ENCODE measurements at regions not wholly inside any gene's neighbourhood (a gene's known extent, or its start where the extent isn't known, plus 50 kb on each side); places are given as distances from the start of the nearest gene placed in this dataset.

DNA sequence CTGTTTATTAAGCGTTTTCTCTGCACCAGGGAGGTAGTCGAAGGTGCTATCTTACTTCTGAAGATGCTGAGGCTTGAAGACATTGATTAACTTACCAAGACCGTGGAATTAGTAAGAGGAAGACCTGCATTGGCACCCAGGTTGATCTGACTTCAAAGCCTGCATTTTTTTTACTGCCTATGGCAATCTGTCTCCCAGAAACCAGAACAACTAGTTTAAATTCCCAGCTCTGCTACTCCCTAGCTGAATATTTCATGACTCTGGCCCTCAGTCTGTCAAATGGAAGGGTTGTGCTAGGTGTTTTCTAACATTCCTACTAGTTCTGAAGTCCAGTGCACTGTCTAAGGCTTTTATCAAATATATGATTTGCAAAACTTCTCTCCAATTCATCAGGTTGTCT, 52.0 kb upstream of the GRAMD1B start:
- no peak for DNase-seq (ENCODE audit: low read depth)

DNA sequence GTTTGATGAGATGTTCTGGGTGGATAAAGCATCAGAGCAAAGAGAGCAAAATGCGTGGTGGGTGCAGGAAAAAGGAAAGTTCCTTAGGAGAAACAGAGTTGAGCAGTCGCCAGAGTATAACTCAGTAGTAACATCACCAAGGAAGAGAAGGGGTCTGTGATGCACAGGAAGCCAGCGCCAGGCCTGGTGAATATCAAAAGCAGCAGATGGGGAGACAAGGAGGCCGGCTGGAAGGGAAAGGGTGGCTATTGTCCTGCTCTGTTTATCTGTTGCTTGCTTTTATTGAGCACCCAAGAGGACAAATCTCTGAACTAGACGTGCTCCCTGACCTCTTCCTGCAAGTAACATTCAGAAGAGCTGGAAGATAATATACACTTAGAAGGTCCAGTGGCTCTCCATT, 52.7 kb upstream of the GRAMD1B start:
- no peak for DNase-seq (ENCODE audit: low read depth)

DNA sequence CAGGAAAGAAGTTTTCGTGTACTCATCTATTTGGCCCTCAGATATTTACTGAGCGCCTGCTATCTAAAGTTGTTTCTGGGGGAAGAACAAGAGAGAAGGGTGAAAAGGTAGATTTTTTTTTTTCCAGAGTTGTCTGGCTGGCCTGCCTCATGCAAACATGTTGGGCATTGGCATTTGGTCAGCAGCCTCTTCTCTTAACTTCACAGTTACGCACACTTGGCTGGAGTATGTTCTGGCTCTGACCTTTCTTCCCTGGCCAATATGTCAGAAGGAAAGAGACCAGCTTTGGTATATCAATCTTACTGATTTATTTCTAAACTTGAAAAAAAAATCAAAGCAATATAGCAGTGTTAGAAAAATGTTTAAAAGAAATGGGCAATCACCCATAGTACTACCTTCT, 54.2 kb upstream of the GRAMD1B start:
- DNase-seq (ENCODE audit: low read depth) = no peak

DNA sequence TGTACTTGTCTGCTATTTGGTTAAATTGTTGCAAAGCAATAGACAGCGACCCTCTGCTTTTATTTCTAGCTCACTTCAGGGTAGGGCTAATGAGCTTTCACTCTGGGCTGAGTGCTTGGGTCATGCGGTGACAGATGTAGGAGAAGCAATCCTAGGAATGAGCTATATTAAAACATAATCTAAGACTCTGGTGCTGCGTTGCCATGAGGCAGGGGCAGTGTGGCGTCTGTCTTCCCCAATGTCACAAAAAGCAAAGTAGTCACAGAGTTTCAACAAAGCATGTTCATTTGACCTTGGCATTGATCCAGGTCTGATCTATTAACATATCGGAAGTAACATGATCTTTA, 55.5 kb upstream of the GRAMD1B start:
- no peak for DNase-seq (ENCODE audit: low read depth)

DNA sequence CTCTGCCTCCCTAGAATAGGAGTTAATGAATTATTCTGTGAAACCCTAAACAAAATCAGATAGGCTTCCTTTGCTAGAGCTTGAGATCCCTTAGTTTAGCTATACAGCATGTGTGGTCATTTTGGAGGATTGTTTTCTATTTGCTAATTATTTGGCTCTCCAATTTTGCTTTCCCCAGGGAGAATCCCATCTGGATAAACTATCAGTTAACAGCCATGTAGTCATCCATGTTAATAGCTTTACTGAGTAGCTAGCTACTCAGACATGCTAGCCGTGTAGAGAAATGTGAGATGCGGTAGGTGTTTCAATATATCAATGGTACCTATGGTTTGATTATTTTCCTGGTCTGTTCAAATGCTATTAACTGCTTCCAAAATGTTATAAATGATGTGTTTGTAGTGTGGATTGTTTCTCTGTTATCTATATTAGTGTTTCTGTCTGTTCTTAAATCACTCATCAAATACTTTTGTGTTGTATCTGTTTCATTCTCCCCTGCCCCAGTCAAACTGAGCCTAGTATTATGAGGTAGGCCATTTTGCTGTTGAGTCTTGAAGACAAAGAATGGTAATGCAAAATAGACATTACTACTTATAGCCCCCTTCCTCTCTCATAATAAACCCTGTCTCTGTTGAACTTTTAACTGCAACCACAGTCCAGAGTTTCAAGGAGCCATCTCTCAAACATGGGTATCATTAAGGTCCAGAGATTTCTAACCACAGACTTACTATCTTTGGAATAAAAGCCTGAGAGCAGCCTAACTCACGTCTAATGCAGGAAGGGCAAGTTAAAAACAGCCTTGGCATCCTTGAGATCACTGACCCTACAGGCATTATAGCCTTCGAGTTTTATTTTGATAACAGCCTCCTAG, 56.1 kb upstream of the GRAMD1B start:
- DNase-seq (ENCODE audit: low read depth) = no peak

DNA sequence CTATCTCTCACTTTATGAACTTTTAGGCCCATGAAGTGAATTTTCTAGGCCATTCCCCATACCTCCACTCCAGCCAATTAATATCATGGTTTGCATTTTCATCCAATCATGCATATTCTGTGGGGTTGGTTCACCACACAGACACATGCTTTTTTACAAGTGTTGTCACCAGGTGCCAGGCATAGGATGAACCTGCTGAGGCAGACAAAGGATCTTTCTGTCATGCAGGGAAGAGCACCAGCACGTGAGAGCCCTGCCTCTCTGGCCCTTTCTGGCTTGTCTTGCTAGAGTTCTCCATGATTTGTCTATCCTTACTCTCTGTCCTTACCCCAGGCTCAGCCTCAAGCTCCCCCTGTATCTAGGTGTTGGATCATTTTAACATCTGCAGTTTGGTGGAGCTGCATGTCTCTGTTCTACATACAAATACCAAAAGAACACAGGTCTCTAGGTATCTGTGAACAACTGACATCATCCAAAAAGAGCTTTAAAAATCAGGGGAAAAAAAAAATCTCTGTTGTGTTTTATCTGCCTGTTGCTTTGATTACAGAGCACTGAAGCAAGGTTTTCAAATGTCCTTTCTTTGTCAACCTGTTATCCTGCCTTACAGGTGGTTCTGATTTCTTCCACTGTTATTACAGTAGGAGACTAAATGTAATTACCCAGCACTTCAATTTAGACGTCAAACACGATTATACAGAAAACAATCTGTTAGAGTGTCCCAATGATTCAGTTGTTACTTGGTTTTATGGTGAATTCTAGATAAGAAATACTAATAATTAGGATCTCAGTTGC, 58.4 kb upstream of the GRAMD1B start:
- no peak for DNase-seq (ENCODE audit: low read depth)

DNA sequence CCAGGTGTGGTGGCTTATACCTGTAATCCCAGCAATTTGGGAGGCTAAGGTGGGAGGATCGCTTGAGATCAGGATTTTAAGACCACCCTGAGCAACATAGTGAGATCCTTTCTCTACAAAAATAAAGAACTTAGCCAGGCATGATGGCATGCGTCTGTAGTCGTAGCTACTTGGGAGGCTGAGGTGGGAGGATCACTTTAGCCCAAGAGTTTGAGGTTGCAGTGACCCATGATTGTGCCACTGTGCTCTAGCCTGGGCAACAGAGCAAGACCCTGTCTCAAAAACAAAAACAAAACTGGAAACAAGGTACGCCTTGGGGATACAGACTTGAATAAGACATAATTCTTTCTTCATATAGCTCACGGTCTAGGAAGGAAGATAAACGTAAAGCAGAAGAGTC, 63.1 kb upstream of the GRAMD1B start:
- DNase-seq (ENCODE audit: low read depth) = no peak

DNA sequence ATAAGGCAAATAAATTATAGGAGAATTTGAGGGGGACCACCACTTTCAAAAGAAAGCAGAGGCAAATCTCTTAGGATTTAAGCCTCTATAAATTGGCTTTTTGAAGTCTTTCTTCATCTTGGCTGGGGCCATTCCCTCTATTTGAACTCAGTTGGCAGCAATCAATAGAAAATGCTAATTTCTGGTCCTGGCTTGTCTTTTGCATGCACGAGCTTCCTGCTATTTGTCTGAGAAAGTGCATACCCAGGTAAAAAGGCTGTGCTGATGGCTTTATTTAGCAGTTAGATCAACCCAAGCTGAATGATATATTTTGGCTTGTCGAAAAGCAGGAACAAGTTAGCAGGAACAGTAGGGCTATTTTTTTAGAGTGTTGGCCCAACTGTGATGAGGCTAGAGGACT, 64.1 kb upstream of the GRAMD1B start:
- no peak for DNase-seq (ENCODE audit: low read depth)

DNA sequence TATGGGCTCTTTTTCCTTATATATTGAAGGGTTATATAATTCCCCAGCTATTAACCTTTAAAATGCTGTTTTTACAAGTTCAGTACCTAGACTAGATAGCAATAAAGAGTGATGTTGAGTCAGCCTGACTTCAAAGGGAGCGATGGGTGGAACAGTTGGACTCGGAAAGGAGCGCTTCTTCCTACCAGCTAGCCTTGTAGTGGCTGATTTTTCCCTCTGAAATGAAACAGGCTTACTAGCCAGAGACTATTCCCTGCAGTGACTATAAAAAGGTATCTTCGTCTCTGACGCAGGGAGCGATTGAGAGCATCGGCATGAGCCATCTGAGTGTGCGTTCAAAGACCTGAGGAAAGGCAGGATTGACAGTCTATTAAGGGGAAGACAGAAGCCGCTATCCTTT, 66.0 kb upstream of the GRAMD1B start:
- DNase-seq (ENCODE audit: low read depth) = no peak

DNA sequence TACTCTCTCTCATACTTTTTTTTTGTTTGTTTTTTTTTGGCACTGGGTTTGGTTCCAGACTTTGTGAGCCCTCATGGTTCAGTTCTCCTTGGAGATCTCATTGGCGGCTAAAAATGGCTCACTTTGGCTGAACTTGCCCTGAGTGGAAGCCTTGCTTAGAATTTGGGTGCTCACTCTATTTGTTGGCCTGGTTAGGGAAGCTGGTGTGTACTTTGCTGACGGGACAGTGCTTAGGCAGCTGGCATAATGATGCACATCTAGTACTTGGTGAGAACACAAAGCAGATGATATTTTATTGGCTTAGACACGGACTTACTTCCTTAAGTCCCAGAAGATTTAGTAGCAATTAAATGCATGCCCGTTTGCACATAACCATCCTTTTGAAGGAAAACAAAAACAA, 66.5 kb upstream of the GRAMD1B start:
- no peak for DNase-seq (ENCODE audit: low read depth)

DNA sequence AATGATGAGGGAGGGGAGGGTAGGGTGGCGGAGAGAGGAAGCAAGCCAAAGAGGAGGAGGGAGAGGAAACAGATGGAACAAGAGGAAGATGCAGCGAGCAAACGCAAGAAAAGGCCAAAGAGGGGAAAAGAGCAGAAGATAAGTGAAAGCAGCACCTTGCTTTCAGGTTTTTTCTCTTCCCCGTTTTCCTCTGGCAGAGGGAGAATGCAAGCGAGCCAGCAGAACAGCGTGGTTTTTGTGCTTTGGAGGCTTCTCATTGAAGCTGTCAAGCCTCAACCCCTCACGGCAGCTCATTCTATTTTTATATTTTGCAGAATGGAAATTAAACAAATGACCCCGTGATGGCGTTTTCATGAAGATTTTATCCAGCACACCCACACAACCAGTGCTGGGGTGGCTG, 67.1 kb upstream of the GRAMD1B start:
- DNase-seq (ENCODE audit: low read depth) = no peak

DNA sequence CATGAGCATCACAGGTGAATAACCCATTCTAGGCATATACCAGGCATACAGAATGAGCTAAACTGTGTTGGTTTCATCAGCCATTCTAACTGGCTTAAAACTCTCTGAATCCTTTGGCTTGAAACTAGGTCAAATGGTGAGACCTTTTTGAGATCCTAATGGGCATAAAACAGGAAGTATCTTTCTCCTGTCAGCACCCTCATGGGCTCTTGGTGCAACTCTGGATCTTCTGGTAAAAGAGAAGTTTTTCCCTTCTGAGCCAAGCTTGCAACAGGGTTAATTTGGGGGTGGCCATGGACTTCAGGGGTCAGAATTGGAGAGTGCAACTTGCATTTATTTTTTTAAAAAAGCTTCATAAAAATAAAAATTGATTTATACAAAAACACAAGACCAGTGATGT, 67.9 kb upstream of the GRAMD1B start:
- no peak for DNase-seq (ENCODE audit: low read depth)

DNA sequence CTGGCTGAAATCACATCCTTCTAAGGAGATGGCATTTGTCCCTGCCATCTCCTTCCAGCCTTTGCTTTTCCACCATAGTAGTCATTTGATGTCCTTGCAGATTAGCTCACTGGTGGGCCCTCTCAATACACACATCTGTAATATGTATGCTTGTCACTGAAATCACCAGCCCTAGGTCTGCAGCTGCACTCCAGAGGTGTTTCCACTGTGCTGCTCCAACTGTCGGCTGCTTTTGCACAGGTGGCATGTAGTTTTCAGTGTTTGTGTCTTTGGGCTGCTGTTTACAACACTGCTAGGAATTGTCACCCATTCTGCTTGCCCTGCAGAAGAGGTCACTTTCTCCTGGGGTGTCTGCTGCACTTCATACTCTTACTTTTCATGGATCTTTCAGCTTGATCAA, 69.0 kb upstream of the GRAMD1B start:
- no peak for DNase-seq (ENCODE audit: low read depth)

DNA sequence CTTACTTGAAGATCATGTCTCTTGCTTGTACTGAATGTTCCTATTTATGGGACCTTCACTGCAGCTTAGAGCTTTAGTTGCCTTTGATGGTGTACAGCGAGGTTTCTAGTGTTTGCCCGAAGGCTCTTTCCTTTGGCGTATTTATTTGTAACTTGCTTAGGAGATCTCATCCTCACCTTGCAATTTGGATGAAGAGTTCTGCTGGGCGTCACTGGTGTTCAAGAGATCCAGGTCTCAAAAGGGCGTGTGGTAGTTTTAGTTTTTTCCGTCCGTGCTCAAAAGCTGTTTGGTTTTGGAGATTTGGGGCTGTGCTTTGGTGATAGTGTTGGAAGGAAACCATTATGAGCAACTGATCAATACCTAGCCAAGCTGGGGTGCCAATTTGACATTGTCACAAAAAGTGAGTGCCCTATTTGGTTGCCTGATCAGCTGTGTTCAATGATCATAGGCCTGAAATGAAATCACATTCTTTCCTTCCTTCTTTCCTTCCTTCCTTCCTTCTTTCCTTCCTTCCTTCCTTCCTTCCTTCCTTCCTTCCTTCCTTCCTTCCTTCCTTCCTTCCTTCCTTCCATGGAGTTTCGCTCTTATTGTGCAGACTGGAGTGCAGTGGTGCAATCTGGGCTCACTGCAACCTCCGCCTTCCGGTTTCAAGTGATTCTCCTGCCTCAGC, 69.7 kb upstream of the GRAMD1B start:
- DNase-seq (ENCODE audit: low read depth) = no peak

DNA sequence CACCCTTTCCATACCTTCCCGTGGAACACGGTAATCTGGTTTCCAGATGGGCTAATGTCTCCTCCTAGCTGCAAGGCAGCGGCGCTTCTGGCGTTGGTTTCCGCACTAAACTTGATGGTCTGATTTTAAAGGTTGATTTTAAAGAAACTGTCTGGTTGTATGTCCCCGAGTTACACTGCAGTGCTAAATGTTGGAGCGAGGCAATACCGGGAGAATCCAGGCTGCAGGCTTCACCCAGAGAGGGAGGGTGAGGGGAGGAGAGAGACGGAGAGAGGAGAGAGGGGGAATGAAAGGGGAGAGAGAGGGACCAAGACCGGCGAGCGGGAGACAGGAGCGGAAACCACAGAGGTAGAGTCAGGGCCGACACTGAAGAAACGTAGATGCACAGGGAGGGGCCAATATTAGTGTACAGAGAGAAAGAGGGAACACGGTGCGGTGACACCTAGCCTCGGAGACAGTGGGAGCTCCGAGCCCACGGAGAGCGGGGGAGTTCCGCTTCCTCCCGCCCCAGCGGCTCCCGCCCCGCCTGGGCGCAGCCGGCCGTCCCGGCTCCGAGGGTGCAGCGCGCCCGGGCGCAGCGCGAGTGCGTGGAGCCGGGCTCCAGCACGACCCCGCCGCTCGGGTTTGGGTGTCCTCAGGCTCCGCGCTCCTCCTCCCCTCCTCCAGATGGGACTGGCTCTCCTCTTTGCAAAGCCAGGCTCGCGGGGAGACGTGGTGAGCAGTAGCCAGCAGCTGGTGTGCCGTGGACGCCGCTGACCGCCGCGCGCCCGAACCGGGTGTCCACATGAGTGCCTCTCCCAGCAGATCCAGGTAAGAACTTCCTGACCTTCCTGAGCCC, 71.9 kb upstream of the GRAMD1B start:
- DNase-seq (ENCODE audit: low read depth) = no peak

DNA sequence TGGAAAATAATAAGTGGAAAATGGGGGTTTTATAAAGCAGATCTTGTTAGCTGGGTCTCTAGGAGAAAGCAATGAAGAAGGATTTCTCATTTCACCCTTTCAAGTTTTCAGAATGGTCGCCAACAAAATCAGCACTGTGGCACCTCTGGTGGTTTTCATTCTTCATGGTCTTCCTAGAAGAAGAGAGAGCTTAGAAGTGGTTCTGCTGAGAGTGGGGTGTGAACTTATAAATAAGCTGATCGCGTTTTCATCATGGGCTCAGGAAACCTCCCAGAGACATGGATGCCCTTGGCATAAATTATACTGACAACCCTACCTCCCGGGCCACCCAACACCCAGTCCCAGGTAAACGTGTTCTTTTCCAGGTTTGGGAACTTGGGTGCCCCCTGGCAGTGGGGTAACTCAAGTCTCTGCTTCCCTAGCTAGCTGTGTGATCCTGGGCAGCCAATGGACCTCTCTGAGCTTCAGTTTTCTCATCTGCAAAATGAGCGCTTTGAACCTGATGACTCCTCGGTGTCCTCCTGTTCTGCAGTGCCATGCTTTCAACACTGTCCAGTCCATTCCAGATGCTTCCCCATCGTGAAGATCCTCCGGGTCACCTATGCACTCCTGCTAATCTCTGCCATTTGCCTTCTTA, 72.6 kb upstream of the GRAMD1B start:
- no peak for DNase-seq (ENCODE audit: low read depth)

DNA sequence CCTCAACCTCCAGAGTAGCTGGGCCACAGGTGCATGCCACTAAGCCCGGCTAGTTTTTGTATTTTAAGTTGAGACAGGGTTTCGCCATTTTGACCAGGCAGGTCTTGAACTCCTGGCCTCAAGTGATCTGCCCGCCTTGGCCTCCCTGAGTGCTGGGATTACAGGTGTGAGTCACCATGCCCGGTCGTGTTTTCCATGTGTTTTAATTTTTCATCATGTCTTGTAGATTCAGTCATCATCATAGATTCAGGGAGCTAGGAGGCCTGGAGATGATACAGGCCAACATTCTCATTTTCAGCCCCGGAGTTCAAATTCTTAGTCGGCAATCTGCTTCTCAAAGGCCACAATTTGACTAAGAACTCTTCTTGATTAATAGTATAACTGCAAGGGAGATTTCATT, 73.5 kb upstream of the GRAMD1B start:
- DNase-seq (ENCODE audit: low read depth) = peak; percentile 46

DNA sequence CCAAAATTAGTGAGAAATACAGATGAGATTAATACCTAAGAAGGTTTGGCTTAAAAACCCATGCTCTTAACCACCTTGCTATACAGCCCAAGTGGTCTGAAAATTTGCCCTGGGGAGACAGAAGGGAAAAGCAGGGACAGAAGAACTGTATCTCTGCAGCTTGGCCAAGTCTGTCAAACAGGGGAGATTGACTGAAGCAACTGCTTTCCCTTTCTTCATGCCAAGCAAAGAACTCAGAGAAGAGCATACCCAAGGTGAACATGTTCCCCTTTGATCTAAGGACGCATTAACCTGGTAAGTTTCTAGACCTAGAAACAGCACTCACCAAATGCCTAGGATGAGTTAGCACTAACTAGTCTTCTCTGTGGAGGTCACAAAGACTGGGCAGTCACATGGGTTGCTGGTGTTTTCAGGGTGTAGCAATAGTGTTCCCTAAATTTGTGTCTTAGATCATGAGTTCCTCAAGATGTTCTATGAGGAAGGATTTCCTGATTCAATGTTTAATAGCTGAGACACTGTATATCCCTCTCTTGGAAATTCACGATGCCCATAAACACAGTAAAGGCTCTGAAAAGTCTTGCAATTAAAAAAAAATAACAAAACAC, 75.6 kb upstream of the GRAMD1B start:
- DNase-seq (ENCODE audit: low read depth) = no peak

DNA sequence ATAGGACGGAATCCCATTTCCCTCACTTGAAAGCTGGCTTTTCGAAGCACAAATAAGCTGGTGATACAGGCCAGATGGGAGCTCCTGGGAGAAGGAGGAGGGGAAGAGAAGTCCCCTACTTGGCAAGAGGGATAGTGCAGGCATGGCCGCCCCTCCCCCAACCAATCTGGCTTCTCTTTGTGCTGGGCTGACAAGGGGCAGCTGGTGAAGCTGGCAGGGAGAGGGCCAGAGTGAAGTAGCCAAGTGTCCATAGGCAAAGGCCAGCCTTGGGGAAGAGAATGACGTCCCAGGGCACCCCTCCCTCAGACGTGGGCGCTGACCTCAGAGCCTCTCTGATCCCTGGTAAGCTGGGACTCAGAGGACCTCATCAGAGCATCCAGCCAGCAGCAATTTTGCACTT, 78.7 kb upstream of the GRAMD1B start:
- DNase-seq (ENCODE audit: low read depth) = no peak

DNA sequence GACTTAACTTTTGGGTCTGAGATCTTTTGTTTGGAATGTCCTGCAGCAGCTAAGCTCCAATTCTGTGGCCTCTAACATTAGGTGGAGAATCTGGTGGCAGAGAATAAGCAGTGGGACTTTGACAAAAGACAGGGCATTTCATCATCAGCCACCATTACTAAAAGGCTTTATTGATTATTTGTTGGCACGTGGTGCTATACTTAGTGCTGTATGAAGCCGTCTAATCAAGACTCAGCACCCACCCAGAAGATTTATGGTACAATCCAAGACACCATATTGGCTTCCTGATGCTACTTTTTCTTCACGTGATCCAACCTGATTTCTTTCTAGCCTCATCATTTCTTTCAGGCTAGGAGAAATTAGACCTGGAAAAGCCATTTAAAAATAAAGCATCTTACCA, 80.7 kb upstream of the GRAMD1B start:
- DNase-seq (ENCODE audit: low read depth) = no peak

DNA sequence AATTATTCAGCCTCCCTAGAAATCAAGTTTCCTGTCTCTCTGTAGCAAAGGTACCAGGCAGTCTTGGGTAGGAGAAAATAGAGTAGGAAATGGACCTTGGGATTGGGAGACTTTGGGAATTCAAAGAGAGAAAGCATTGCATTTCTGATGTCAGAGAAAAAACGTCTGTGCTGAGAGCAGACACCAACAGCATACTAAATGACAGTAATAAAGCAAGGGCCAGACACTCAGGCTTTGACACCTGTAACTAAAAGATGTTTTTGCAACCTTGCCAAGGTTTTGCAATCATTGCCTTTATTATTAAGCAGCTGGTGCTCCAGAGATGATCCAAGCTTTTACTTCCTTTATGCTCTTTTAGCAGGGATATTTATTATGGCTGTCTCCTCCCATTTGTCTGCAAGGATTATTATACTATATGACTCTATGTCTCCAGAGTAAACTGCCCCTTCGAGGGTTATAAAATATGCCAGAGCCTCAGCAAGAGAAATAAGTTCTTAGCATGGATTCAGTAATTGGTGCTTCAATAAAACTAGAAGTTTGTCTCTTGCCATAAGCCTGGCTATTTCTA, 85.2 kb upstream of the GRAMD1B start:
- no peak for DNase-seq (ENCODE audit: low read depth)

Data from activated T-cell treated with anti-CD3 and anti-CD28 coated beads for 48 hours (primary cell).